ENCODE measurements at regions not wholly inside any gene's neighbourhood (a gene's known extent, or its start where the extent isn't known, plus 50 kb on each side); places are given as distances from the start of the nearest gene placed in this dataset.

- DNase-seq: no peak
Measured at GRCh38 chr12:127075981-127076380, 1191.0 kb upstream of the TMEM132C start.

GRCh38 chr12:127077262-127078045 is 1189.5 kb upstream of the TMEM132C start:
- no peak for DNase-seq

- no peak for DNase-seq
Measured at GRCh38 chr12:127078577-127079350, 1188.2 kb upstream of the TMEM132C start.

GRCh38 chr12:127079636-127080035 is 1187.3 kb upstream of the TMEM132C start:
- no peak for DNase-seq

DNA sequence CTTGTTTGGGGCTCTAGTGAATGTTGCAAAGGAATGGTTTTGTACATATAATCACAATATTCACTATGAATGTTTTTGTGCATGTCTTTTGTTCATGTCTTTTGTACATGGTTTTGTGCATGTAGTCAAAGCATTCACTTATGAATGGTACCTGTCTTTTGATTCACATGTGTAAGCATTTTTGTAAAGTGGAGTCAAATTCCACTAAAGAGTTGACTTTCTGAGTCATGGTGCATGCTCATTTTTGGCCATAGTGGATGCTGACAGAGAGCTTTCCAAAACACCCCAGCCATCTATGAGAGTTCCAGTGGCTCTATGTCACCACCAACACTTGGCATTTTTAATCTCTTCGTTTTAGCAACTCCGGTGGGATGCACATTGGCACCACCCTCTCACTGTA is 1185.9 kb upstream of the TMEM132C start:
- no peak for DNase-seq

- DNase-seq: peak in 1 of 2 experiments; percentile 4
Measured at GRCh38 chr12:127083008-127083949, 1183.7 kb upstream of the TMEM132C start.

- no peak for DNase-seq
Measured at GRCh38 chr12:127101076-127101475, 1165.9 kb upstream of the TMEM132C start.

DNA sequence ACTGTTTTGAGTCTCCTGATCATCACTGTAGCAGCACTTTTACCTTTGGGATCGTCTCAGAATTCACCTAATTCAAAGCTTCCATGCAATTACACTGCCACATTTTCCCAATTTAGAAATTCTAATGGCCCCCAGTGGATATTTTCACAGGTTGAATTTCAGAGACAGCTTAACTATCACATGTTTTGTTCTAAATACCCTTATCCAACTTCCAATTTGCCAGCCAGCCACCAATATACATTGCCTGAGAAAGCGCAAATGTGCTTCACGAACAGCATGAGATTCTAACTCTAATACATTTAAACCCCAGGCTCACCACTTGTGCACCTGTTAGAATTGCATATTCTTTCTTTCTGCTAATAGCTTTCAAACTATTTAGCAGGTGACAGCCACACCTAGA is 1160.9 kb upstream of the TMEM132C start:
- DNase-seq: no peak

DNA sequence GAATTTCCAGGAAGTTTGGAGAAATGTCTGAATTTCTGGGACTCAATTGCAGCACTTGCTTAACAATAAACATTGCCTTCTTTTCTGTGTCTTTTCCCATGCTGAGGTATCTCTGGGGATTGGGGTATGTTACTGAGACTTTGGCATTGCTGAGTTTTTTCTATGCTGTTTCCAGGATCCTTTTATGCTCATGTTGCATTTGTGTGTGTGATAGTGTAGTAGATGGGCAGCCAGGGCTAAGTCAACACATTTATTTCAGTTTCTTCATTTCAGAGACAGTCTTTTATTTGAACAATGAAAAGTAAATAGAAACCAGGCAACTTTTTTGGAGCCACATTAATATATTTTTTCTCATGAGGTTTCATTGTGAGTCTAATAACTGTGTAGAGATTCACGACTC is 1160.3 kb upstream of the TMEM132C start:
- DNase-seq: no peak

DNA sequence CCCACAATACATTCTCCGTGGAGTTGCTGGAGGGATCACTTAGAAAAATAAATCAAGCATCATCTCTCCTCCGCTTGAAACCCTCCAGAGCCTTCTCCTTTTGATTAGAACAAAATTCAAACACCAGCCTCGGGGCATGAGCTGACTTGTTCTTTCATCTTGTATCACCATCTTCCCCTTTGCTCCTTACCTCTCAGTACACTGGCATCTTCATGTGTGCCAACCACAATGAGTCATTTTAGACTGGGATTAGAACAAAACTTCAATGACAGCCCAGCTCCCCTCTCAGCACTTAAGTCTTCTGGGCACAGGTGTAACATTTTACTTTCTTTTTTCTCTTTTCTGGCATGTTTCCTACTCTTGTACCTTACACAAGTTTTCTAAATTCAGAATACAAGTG is 1159.2 kb upstream of the TMEM132C start:
- DNase-seq: no peak

DNA sequence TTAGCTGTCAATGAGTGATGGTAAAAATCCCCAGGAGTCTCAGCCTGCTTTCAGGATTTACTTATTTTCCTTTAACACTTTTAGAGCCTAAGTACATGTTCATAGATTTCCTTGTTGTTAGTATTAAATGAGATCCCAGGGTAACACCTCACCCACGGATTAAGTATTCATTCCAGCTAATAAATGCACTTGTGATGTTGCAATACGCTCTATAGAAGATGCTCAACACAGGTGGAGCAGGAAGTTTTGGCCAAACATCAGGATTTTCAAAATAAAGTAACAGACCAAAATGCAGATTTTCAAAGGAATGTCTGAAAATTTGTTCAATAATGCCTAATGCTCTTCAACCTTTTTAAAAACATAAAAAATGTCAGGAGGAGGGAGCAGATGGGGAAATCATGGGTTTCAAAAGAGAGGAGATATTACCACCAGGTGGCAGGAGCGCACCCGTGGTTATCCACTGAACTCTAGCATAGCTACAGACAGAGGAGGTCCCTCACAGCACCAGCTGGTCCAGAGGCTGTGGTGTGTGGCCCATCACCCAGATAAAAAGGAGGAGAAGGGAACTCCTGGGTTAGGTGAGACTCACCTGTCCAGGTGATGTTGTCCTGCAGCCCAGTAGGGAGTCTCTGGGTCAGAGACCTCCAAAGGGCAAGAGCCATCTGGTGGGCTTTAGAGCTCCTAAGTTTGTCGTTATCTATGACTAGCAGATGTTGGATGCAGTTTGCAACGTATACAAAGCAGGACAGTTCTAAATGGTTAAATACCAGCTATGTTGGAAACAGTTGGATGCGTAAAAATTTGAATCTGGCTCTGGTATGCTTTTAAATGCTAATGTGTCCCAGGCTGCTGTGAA is 1158.4 kb upstream of the TMEM132C start:
- peak; percentile 52 to 62 for DNase-seq

- no peak for DNase-seq
Measured at GRCh38 chr12:127113945-127114344, 1153.0 kb upstream of the TMEM132C start.

GRCh38 chr12:127115468-127116035 is 1151.4 kb upstream of the TMEM132C start:
- no peak for DNase-seq

DNA sequence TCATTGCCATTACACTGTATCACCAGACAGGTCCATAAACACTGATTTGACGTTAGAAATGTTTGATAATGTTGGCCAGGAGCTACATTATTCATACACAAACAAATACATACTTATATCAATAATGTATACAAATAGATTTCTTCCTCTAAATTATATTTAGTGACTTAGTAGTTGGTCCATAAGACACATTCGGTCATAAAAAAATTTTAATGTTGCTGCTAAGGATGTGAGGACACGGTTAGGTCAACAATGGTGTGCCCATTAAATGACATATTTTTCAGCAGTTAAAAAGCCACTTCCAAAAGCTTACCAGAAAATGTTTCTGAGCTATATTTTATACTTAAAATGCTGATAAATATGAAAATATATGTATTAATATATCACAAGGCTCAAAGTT is 1148.7 kb upstream of the TMEM132C start:
- no peak for DNase-seq

DNA sequence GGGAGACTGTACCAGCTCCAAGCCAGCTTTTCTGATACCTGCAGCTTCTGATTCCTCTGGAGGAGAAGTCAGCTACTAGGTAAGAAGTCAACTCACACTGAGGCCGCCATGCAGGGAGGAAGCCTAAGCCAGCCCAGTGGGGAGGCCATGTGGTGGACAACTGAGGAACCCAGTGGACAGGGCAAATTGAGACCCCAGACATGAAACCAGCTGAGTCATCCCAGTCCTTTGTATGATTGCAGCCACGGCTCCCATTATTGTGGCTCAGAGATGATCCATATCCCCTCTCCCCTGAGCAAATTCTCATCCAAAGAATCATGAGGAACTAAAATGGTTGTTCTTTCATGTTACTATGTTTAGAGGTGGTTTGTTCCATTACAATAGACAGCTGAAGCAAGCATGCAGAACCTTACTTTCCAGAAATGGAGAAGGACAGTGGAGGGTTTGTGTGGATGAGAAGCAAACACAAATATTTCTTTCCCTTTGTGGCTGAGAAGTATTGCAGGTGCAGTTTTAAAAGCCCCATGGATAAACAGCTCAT is 1147.3 kb upstream of the TMEM132C start:
- no peak for DNase-seq

GRCh38 chr12:127120851-127121250 is 1146.1 kb upstream of the TMEM132C start:
- DNase-seq: no peak

GRCh38 chr12:127121494-127122084 is 1145.4 kb upstream of the TMEM132C start:
- DNase-seq: no peak

GRCh38 chr12:127125607-127126259 is 1141.2 kb upstream of the TMEM132C start:
- peak; percentile 50 to 62 for DNase-seq

- DNase-seq: no peak
Measured at GRCh38 chr12:127126260-127126628, 1140.7 kb upstream of the TMEM132C start.

GRCh38 chr12:127127897-127128296 is 1139.1 kb upstream of the TMEM132C start:
- no peak for DNase-seq

Data from activated CD4-positive, alpha-beta T cell treated with anti-CD3 and anti-CD28 coated beads, Interleukin-2, amount 50 U/mL, for 48 hours (primary cell).